Karpas-422 (cell line): ENCODE measurements at regions not wholly inside any gene's neighbourhood (a gene's known extent, or its start where the extent isn't known, plus 50 kb on each side); places are given as distances from the start of the nearest gene placed in this dataset.

Experiments
- DNase-seq: peaks from one replicate; pipeline ENCODE4 v3.0.0-alpha.2; 2015
- H2AFZ ChIP-seq: fragments of 200-600 bp; sonication (generic); 2 replicates; pipeline ENCODE4 v1.6.1; 2014; ENCODE audit warnings: antibody characterized with exemption, low read length, mixed read lengths
- H3K27ac ChIP-seq: fragments of 200-600 bp; sonication (generic); 2 replicates; pipeline ENCODE4 v1.5.1; 2014; ENCODE audit warnings: mild to moderate bottlenecking, low read length, moderate library complexity
- H3K27me3 ChIP-seq: fragments of 200-600 bp; sonication (generic); 2 replicates; pipeline ENCODE4 v1.6.1; 2014; ENCODE audit warnings: low read length, mixed read lengths
- H3K36me3 ChIP-seq: fragments of 200-600 bp; sonication (generic); 2 replicates; pipeline ENCODE4 v1.6.1; 2014; ENCODE audit warnings: low read length, mixed read lengths; ENCODE audit not compliant: insufficient read depth
- H3K4me1 ChIP-seq: fragments of 200-600 bp; sonication (generic); 2 replicates; pipeline ENCODE4 v1.6.1; 2014; ENCODE audit warnings: mild to moderate bottlenecking, low read length, mixed read lengths
- H3K4me2 ChIP-seq: fragments of 200-600 bp; sonication (generic); 2 replicates; pipeline ENCODE4 v1.6.1; 2014; ENCODE audit warnings: low read length, low read depth, mild to moderate bottlenecking; ENCODE audit not compliant: poor library complexity, severe bottlenecking
- H3K4me3 ChIP-seq: fragments of 200-600 bp; sonication (generic); 2 replicates; pipeline ENCODE4 v1.5.1; 2014; ENCODE audit warnings: mild to moderate bottlenecking, antibody characterized with exemption, low read length, mixed read lengths
- H3K79me2 ChIP-seq: fragments of 200-600 bp; sonication (generic); 2 replicates; pipeline ENCODE4 v1.6.1; 2014; ENCODE audit warnings: mild to moderate bottlenecking, low read length, mixed read lengths
- H3K9ac ChIP-seq: fragments of 200-600 bp; sonication (generic); 2 replicates; pipeline ENCODE4 v1.6.0; 2014; ENCODE audit warnings: low read length
- H3K9me2 ChIP-seq: fragments of 200-600 bp; sonication (generic), shearing (Covaris generic); replicated peaks from 2 replicates; pipeline ENCODE4 v1.6.0; 2014; ENCODE audit warnings: mild to moderate bottlenecking, low read length, moderate library complexity; ENCODE audit not compliant: insufficient read depth
- H3K9me3 ChIP-seq: fragments of 300-700, 200-600 bp; sonication (generic); 2 replicates; pipeline ENCODE4 v1.6.1; 2014; ENCODE audit warnings: low read length, mixed read lengths
- H4K20me1 ChIP-seq: fragments of 200-600 bp; sonication (generic); 2 replicates; pipeline ENCODE4 v1.6.1; 2014; ENCODE audit warnings: mild to moderate bottlenecking, antibody characterized with exemption, low read length, low read depth; ENCODE audit not compliant: insufficient read depth

DNA sequence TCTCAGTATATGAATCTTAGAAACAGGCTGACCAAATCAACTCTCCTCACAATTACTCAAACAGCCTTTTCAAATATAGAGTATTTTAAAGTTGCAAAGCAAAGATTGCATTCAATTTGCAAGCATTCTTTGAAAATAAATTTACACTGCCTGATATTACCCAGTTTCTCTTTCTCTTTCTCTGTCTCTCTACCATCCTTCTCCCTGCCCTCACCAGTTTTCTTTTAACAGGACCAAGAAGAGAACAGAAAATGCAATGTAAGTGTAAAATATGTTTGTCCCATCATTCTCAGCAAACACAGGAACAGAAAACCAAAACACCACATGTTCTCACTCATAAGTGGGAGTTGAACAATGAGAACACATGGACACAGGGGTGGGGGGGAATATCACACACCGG, 520.3 kb upstream of the USP15 start:
- peaks cover 3% of the 10 kb centered on the region for H3K9me3 ChIP-seq
- H3K27me3 ChIP-seq: no peaks in the 10 kb centered on the region
- no peak for DNase-seq
- H3K27ac ChIP-seq: no peak overlapping the region
- no peaks in the 10 kb centered on the region for H4K20me1 ChIP-seq
- no peaks in the 10 kb centered on the region; the same call in 1 of the 2 replicates for H3K9me2 ChIP-seq
- no peak overlapping the region for H2AFZ ChIP-seq
- H3K4me3 ChIP-seq: no peak overlapping the region
- no peak overlapping the region for H3K9ac ChIP-seq
- H3K4me1 ChIP-seq: no peaks in the 10 kb centered on the region
- H3K79me2 ChIP-seq: no peaks in the 10 kb centered on the region
- no peaks in the 10 kb centered on the region for H3K36me3 ChIP-seq
- no peak overlapping the region for H3K4me2 ChIP-seq

- no peak overlapping the region for H3K27ac ChIP-seq
- H3K9me3 ChIP-seq: peaks cover 5% of the 10 kb centered on the region; the same call in 1 of the 2 replicates
- no peaks in the 10 kb centered on the region for H4K20me1 ChIP-seq
- no peaks in the 10 kb centered on the region for H3K4me1 ChIP-seq
- H3K9ac ChIP-seq: no peak overlapping the region
- no peaks in the 10 kb centered on the region for H3K27me3 ChIP-seq
- H2AFZ ChIP-seq: no peak overlapping the region
- no peak overlapping the region for H3K4me2 ChIP-seq
- no peaks in the 10 kb centered on the region for H3K9me2 ChIP-seq
- no peak for DNase-seq
- H3K79me2 ChIP-seq: no peaks in the 10 kb centered on the region
- H3K36me3 ChIP-seq: no peaks in the 10 kb centered on the region
- no peak overlapping the region for H3K4me3 ChIP-seq
These were observed 509.6 kb upstream of the USP15 start for GRCh38 chr12:61750604-61751003.

- Histone ChIP-seq H4K20me1 (no peaks in the 10 kb centered on the region), H3K4me3 (no peak overlapping the region), H3K36me3 (no peaks in the 10 kb centered on the region), H3K79me2 (no peaks in the 10 kb centered on the region), H3K9ac (no peak overlapping the region), H3K4me2 (no peak overlapping the region), H3K4me1 (no peaks in the 10 kb centered on the region), H2AFZ (no peak overlapping the region), H3K9me3 (peaks cover 7% of the 10 kb centered on the region), H3K9me2 (no peaks in the 10 kb centered on the region), H3K27me3 (no peaks in the 10 kb centered on the region), H3K27ac (no peak overlapping the region)
- DNase-seq: no peak
These were observed 506.0 kb upstream of the USP15 start for GRCh38 chr12:61754214-61754613.

GRCh38 chr12:61757831-61758505, 502.2 kb upstream of the USP15 start:
- H3K4me3 ChIP-seq: no peak overlapping the region
- no peak overlapping the region for H2AFZ ChIP-seq
- no peaks in the 10 kb centered on the region for H3K79me2 ChIP-seq
- H3K4me1 ChIP-seq: no peaks in the 10 kb centered on the region
- no peak for DNase-seq
- no peaks in the 10 kb centered on the region for H3K36me3 ChIP-seq
- H3K9me3 ChIP-seq: peaks cover 7% of the 10 kb centered on the region
- H4K20me1 ChIP-seq: no peaks in the 10 kb centered on the region
- 0 out of 2 replicates have a peak, but pooled peaks cover 3% of the 10 kb centered on the region for H3K9me2 ChIP-seq
- no peaks in the 10 kb centered on the region for H3K27me3 ChIP-seq
- H3K4me2 ChIP-seq: no peak overlapping the region
- no peak overlapping the region for H3K9ac ChIP-seq
- H3K27ac ChIP-seq: no peak overlapping the region

DNA sequence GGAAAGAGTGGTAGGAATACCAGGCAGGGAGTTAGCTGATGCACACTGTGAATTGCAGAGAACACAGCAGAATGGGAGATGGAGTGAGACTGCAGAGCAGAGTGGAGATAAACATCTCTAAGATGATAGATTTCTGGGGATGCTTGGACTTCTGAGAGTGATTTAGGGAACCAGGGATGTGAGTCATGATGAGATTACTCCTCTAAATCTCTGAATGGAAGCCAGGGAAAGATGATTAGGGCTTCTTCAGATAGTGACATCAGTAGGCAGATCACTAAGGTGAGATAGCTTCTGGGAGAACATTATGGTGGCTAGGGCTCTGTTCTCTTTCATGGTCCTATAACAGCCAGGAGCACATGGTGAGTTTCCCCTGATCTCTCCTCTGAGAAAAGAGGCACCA, 501.5 kb upstream of the USP15 start:
- peaks cover 7% of the 10 kb centered on the region for H3K9me3 ChIP-seq
- H3K9me2 ChIP-seq: 0 out of 2 replicates have a peak, but pooled peaks cover 3% of the 10 kb centered on the region
- H4K20me1 ChIP-seq: no peaks in the 10 kb centered on the region
- H3K4me3 ChIP-seq: no peak overlapping the region
- no peak overlapping the region for H3K9ac ChIP-seq
- no peaks in the 10 kb centered on the region for H3K79me2 ChIP-seq
- DNase-seq: no peak
- no peaks in the 10 kb centered on the region for H3K4me1 ChIP-seq
- no peak overlapping the region for H3K4me2 ChIP-seq
- H3K36me3 ChIP-seq: no peaks in the 10 kb centered on the region
- no peak overlapping the region for H3K27ac ChIP-seq
- H2AFZ ChIP-seq: no peak overlapping the region
- H3K27me3 ChIP-seq: no peaks in the 10 kb centered on the region

DNA sequence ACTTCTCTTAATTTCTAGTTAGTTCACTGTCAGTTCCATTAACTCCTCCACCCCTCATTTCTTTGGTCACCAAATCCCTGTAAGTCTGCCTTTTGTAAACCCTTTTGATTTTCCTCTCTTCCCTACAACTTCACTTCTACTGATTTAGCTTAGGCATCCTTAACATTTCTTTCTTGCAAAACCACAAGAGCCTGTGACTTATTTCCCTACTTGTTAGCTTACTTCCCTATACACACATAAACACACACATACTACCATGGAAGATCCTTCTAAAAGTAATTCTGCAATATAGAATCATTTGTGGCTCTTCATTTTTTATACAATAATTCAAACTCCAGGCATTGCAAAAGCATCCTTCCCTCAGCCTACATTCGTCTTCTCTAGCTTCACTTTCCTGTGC, 494.3 kb upstream of the USP15 start:
- H3K27me3 ChIP-seq: no peaks in the 10 kb centered on the region
- no peak overlapping the region for H2AFZ ChIP-seq
- no peak overlapping the region for H3K4me2 ChIP-seq
- H3K9ac ChIP-seq: no peak overlapping the region
- no peaks in the 10 kb centered on the region for H3K4me1 ChIP-seq
- H3K9me3 ChIP-seq: peaks cover 3% of the 10 kb centered on the region
- H4K20me1 ChIP-seq: no peaks in the 10 kb centered on the region
- no peak overlapping the region for H3K27ac ChIP-seq
- H3K4me3 ChIP-seq: no peak overlapping the region
- no peaks in the 10 kb centered on the region for H3K79me2 ChIP-seq
- no peak for DNase-seq
- H3K36me3 ChIP-seq: no peaks in the 10 kb centered on the region
- H3K9me2 ChIP-seq: 0 out of 2 replicates have a peak, but pooled peaks cover 3% of the 10 kb centered on the region

DNA sequence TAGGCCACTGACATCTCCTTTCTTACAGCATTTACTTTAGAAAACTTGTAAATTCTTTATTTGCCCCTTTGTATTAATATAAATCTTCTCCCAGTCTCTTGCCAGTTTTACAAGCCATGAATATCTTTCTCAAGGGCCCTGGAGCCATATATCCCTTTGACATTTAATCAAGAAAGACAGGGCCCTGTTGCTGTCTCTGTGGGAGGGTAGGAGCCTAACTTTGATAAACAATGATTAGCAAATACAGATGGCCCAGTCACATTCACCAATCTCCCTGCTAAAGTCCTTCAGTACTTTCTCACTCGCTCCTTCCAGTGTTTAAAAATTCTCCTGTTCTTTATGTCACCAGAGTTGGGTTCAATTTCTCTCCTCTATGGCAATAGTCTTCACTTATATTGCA, 479.8 kb upstream of the USP15 start:
- no peak for DNase-seq
- no peak overlapping the region for H3K4me3 ChIP-seq
- no peak overlapping the region for H3K9ac ChIP-seq
- H2AFZ ChIP-seq: no peak overlapping the region
- 0 out of 2 replicates have a peak, but pooled peaks cover 2% of the 10 kb centered on the region for H3K9me3 ChIP-seq
- no peak overlapping the region for H3K4me2 ChIP-seq
- H3K36me3 ChIP-seq: no peaks in the 10 kb centered on the region
- no peak overlapping the region for H3K27ac ChIP-seq
- no peaks in the 10 kb centered on the region for H3K9me2 ChIP-seq
- H4K20me1 ChIP-seq: no peaks in the 10 kb centered on the region
- H3K79me2 ChIP-seq: no peaks in the 10 kb centered on the region
- H3K4me1 ChIP-seq: no peaks in the 10 kb centered on the region
- no peaks in the 10 kb centered on the region for H3K27me3 ChIP-seq

DNA sequence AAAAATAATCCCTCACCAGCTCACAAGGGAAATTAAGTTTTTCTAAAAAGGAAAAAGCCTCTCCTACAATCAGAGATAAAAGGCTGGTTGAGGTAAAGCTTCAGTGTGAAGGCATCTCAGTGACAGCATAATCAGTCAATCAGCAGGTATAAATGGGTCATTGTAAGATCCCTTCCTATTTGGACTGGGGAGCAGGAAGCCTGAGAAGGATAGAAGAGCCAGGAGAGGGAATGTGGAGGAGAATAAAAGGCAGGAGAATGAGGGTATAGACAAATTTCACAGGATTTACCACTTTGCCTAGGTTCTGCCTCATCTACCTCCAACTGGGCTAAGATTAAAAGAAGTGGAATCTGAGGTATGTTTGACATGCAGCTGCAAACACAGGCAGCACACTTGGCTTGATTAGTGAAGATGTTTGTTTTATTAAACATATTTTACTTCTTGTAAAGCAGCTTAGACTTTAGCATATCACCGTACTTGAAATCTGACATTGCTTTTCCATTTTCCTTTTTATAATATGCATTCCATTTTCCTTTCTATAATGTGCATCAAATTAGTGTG, 479.1 kb upstream of the USP15 start:
- Histone ChIP-seq H3K4me3 (no peak overlapping the region), H3K36me3 (no peaks in the 10 kb centered on the region), H2AFZ (no peak overlapping the region), H3K79me2 (no peaks in the 10 kb centered on the region), H3K9me2 (no peaks in the 10 kb centered on the region), H3K9me3 (peaks cover 3% of the 10 kb centered on the region; the same call in 1 of the 2 replicates), H3K27me3 (no peaks in the 10 kb centered on the region), H3K9ac (no peak overlapping the region), H3K4me2 (no peak overlapping the region), H3K4me1 (no peaks in the 10 kb centered on the region), H4K20me1 (no peaks in the 10 kb centered on the region), H3K27ac (no peak overlapping the region)
- DNase-seq: no peak
